ENCODE measurements at regions not wholly inside any gene's neighbourhood (a gene's known extent, or its start where the extent isn't known, plus 50 kb on each side); places are given as distances from the start of the nearest gene placed in this dataset.

DNA sequence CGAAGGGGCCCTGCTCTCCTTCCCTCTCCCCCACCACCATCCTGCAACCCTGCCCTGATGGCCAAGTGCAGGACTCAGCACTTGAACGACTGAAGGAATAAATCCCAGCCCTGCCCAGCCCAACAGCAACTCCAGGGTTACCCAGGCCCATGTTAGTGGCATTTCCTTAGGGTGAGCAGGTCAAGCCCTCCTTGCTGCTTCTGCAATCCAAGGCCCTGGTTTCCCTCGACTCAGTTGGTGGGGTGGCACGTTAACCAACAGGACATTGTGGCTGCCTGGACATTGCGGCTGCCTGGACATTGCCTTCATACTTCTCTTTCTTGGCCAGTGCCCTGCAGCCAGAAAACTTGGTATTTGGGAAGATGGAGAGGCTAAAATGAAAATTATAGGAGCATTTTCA is 141.4 kb downstream of the TRIM29 start:
- TF ChIP-seq CTCF (IDR thresholded peaks at IDR 0.05) = no peak
- TF ChIP-seq POLR2A (IDR thresholded peaks at IDR 0.05) = no peak

Data from Peyer's patch (tissue), 4 donors.